ENCODE measurements at regions not wholly inside any gene's neighbourhood (a gene's known extent, or its start where the extent isn't known, plus 50 kb on each side); places are given as distances from the start of the nearest gene placed in this dataset.
"Not testable (repeated sequence)": the region's sequence is repeated elsewhere in the genome, so short reads cannot be mapped to it uniquely, and the experiment has no call there.

GRCh38 chr12:93079976-93080375 is 150.9 kb upstream of the EEA1 start:
- DNase-seq (ENCODE audit: low read depth in 4 of 4, low spot score in 1 of 4) = no peak

DNA sequence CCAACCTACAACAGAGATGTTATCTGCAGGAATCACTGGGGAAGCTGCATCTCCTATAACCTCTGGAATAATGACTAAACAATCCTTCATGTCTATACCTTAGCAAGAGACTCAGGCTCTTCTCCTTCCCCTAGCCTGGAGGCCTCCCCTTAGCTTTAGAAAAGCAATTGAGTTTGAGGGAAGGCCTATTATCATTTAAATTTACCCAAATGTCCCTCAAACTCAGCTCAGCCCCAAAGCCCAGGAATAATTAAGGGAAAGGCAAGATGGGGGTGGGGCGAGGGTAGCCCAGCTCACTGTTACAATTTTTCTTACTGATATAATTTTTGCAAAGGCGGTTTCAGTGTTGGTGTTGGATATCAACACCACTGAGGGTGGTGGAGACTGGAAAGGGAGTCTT is 151.4 kb upstream of the EEA1 start:
- no peak for DNase-seq (ENCODE audit: low read depth in 4 of 4, low spot score in 1 of 4)

- DNase-seq (ENCODE audit: low read depth in 4 of 4, low spot score in 1 of 4) = no peak
Measured at GRCh38 chr12:93080994-93081809, 152.1 kb upstream of the EEA1 start.

- no peak for DNase-seq (ENCODE audit: low read depth in 4 of 4, low spot score in 1 of 4)
Measured at GRCh38 chr12:93081810-93082165, 152.7 kb upstream of the EEA1 start.

- no peak for DNase-seq (ENCODE audit: low read depth in 4 of 4, low spot score in 1 of 4)
Measured at GRCh38 chr12:93085383-93086287, 156.5 kb upstream of the EEA1 start.

- DNase-seq (ENCODE audit: low read depth in 4 of 4, low spot score in 1 of 4) = no peak
Measured at GRCh38 chr12:93086288-93086727, 157.2 kb upstream of the EEA1 start.

GRCh38 chr12:93087840-93088610 is 158.9 kb upstream of the EEA1 start:
- no peak for DNase-seq (ENCODE audit: low read depth in 4 of 4, low spot score in 1 of 4)

DNA sequence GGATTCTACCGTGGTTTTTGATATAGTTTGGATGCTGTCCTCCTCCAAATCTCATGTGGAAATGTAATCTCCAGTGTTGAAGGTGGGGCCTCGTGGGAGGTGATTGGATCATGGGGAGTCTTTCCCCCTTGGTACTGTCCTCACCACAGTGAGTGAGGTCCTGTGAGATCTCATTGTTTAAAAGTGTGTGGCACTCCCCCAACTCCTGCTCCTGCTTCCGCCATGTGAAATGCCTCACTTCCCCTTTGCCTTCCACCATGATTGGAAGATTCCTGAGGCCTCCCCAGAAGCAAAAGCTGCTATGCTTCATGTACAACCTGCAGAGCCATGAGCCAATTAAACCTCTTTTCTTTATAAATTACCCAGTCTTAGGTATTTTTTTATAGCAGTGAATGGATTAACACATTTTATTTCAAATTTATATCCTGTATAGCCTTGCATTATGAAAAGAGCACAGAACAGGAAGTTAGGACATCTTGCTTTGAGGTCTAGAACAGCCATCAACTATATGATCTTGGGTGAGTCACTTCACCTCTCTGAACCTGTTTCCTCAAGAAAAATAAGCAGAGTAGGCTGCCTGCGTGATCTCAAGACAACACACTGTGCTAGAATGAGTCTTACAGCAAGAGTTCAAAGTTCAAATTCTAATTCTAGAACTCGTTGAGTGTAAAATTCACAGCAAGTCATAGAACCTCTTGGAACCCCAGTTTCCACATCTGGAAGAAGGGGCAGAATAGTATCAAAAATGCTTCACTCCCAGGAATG is 160.9 kb upstream of the EEA1 start:
- no peak for DNase-seq (ENCODE audit: low read depth in 4 of 4, low spot score in 1 of 4)

- no peak for DNase-seq (ENCODE audit: low read depth in 4 of 4, low spot score in 1 of 4)
Measured at GRCh38 chr12:93090731-93091172, 161.7 kb upstream of the EEA1 start.

- no peak for DNase-seq (ENCODE audit: low read depth in 4 of 4, low spot score in 1 of 4)
Measured at GRCh38 chr12:93091886-93092648, 163.0 kb upstream of the EEA1 start.

DNA sequence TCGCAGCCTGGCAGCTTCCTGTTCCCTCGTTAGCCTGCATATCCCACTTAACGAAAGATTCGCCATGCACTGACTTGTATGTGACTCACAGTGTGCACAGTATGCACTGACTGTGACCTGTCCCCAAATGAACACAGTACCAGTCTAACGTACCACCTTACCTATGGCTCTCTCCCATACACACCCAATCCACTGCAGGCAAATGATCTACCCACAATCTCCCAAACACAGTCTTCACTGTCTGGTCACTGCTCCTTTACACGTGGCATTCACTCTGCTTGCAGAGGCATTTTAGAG is 163.5 kb upstream of the EEA1 start:
- DNase-seq (ENCODE audit: low read depth in 4 of 4, low spot score in 1 of 4) = no peak

GRCh38 chr12:93093243-93093642 is 164.1 kb upstream of the EEA1 start:
- DNase-seq (ENCODE audit: low read depth in 4 of 4, low spot score in 1 of 4) = no peak

DNA sequence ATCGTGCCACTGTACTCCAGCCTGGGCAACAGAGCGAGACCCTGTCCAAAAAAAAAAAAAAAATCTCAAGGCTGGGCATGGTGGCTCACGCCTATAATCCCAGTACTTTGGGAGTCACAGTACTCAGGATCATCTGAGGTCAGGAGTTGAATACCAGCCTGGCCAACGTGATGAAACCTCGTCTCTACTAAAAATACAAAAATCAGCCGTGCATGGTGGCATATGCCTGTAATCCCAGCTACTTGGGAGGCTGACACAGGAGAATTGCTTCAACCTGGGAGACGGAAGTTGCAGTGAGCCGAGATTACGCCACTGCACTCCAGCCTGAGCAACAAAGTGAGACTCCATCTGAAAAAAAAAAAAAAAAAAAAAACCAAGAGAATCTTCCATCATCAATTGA is 165.1 kb upstream of the EEA1 start:
- DNase-seq (ENCODE audit: low read depth in 4 of 4, low spot score in 1 of 4) = not testable (repeated sequence)

DNA sequence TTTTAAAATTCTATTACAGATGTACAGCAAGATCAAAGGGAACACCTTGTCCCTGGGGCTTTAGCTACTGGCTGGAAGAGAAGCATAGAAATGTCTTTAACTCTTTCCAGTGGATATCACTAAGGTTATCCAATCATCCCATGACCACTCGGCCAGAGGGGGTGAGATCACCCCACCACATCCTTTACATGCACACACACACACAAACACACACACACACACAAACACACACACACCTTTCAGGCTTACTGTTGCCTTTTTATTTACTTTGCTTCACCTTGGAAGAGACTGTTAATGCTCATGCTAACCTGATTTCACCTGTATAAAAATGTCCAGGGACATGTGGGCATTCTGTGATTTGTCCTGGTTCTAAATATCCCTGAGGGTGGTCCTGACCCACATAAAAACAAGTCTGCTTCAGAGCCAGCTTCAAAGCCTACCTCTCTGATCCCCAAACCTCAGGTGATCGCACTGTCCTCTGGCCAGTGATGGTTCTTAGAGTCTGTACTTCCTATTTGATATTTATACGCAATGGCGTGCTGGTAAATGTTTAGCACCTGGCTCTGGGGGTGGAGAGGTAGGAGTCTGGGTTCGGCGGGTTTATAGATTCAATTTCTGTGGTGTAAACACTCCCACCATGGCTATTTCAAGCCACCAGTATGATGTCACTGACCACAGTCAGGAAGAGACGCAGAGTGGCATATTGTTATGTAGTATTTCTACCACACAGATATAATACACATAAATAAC is 166.1 kb upstream of the EEA1 start:
- no peak for DNase-seq (ENCODE audit: low read depth in 4 of 4, low spot score in 1 of 4)

DNA sequence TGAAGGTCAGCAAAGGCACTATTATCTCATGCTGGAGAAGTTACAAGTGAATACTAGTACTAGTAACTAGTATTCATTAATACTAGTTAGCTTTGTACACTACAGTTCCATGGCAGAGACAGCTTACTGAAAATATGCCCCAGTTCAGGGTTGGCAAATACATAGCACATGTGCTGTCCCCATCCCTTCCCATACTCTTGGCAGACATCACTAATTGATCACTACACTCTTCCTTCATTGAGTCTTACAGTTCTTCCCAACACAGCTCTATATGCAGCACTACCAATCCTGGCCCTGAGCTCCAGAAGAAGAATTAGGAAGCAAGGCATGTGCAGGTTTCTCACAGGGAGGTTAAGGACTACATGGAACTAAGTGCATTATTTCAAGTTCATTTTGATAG is 168.3 kb upstream of the EEA1 start:
- no peak for DNase-seq (ENCODE audit: low read depth in 4 of 4, low spot score in 1 of 4)

- DNase-seq (ENCODE audit: low read depth in 4 of 4, low spot score in 1 of 4) = peak; percentile 41 to 56 (median 52)
Measured at GRCh38 chr12:93098077-93098476, 169.0 kb upstream of the EEA1 start.

DNA sequence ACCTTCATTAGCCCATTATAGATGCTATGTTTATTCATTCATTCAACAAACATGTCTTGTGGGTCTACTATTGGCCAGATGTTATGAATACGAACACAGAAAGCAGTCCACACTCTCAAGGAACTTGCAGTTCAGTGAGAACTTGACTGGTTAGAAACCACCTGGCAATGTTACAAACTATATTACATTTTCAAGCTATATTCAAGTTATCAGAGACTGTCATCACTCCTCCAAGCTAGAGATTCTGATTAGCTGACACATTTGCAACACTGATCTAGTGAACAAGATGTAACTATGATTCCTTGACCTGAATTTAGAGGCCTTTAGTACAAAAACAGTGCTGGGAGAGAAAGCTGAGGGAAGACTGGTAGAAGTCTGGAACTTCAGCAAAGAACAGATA is 170.7 kb upstream of the EEA1 start:
- DNase-seq (ENCODE audit: low read depth in 4 of 4, low spot score in 1 of 4) = no peak

DNA sequence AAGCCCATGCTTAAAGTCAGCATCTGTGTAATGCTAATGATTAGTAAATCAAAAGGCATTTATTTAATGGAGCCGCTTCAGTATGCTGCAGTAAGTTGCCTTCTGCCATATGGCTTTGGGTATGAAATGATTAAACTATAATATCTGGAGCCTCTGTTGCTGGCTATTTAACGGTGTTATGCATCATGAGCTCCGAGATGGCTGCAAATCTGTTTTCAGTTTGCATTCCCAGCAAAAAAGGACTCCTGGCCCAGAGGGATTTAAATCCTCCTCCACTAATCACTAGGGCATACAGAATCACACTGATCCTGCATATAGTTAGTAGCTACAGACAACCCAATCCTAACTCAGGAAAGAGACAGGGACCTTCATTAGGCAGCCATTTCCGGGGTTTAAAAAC is 171.5 kb upstream of the EEA1 start:
- no peak for DNase-seq (ENCODE audit: low read depth in 4 of 4, low spot score in 1 of 4)

DNA sequence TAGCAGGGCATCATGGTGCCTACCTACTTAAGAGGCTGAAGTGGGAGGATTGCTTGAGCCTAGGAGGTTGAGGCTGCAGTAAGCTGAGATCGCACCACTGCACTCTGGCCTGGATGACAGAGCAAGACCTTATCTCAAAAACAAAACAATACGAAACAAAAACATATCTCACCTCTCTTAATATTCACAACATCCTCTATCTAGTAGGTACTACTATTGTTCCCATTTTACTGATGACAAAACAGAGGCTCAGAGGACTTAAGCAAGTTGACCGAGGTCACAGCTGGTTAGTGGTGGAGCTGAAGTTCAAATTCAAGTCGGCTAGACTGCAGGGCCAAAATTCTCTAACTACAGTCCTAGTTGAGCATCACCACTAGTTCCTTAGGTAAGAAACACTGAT is 172.3 kb upstream of the EEA1 start:
- no peak for DNase-seq (ENCODE audit: low read depth in 4 of 4, low spot score in 1 of 4)
